T47D (cell line): ENCODE measurements at regions not wholly inside any gene's neighbourhood (a gene's known extent, or its start where the extent isn't known, plus 50 kb on each side); places are given as distances from the start of the nearest gene placed in this dataset.

ENCODE experiments used
- DNase-seq, 2 experiments: peaks; one replicate each; pipeline versions ENCODE4 v3.0.0 to v3.0.0-alpha.2; 2011 to 2012; ENCODE audit warnings: low read depth in 1 of 2, low spot score in 1 of 2
- JUND ChIP-seq: IDR thresholded peaks from 2 replicates; pipeline ENCODE4 v1.6.1; 2012; ENCODE audit warnings: low read depth
- in situ Hi-C: cut with HindIII; loops from 2 replicates; pipeline ENCODE4 v1.10.0; 2016; ENCODE audit warnings: low sequenced_read_pairs, low pct_unique_long_range_greater_than_20kb

GRCh38 chr5:31137676-31138075 is 55.8 kb upstream of the CDH6 start:
- no peak for TF ChIP-seq JUND
- in situ Hi-C loops, result no loop called here

GRCh38 chr5:31135542-31135941 is 57.9 kb upstream of the CDH6 start:
- in situ Hi-C loops, result no loop called here
- TF ChIP-seq JUND, result no peak
- no peak for DNase-seq

More at GRCh38 chr5:31137676-31138075, 55.8 kb upstream of the CDH6 start:
- no peak for DNase-seq

- DNase-seq, result no peak
- in situ Hi-C loops, result no loop called here
- TF ChIP-seq JUND, result no peak
Measured at GRCh38 chr5:31133488-31133887, 60.0 kb upstream of the CDH6 start.

GRCh38 chr5:31131381-31131891 is 62.0 kb upstream of the CDH6 start:
- in situ Hi-C loops, result no loop called here
- DNase-seq, result no peak
- TF ChIP-seq JUND, result no peak

GRCh38 chr5:31130676-31131075 is 62.8 kb upstream of the CDH6 start:
- no peak for DNase-seq
- in situ Hi-C loops, result no loop called here
- no peak for TF ChIP-seq JUND

GRCh38 chr5:31124651-31125305 is 68.7 kb upstream of the CDH6 start:
- no peak for TF ChIP-seq JUND
- in situ Hi-C loops, result no loop called here

GRCh38 chr5:31124026-31124425 is 69.5 kb upstream of the CDH6 start:
- in situ Hi-C loops, result no loop called here
- no peak for TF ChIP-seq JUND
- no peak for DNase-seq

More at GRCh38 chr5:31124651-31125305, 68.7 kb upstream of the CDH6 start:
- no peak for DNase-seq

GRCh38 chr5:31122998-31123951 is 70.2 kb upstream of the CDH6 start:
- no peak for TF ChIP-seq JUND
- in situ Hi-C loops, result no loop called here
- no peak for DNase-seq

- no peak for DNase-seq
- in situ Hi-C loops, result no loop called here
- no peak for TF ChIP-seq JUND
Measured at GRCh38 chr5:31121224-31121623, 72.3 kb upstream of the CDH6 start.

- no peak for DNase-seq
- no peak for TF ChIP-seq JUND
- in situ Hi-C loops, result no loop called here
Measured at GRCh38 chr5:31120642-31120948, 72.9 kb upstream of the CDH6 start.

- TF ChIP-seq JUND, result no peak
- in situ Hi-C loops, result no loop called here
- DNase-seq, result no peak
Measured at GRCh38 chr5:31119938-31120641, 73.4 kb upstream of the CDH6 start.

- in situ Hi-C loops, result no loop called here
- no peak for DNase-seq
- no peak for TF ChIP-seq JUND
Measured at GRCh38 chr5:31116466-31117031, 76.9 kb upstream of the CDH6 start.
